ENCODE measurements at regions not wholly inside any gene's neighbourhood (a gene's known extent, or its start where the extent isn't known, plus 50 kb on each side); places are given as distances from the start of the nearest gene placed in this dataset.

- TF ChIP-seq POLR2A (IDR thresholded peaks at IDR 0.05; ENCODE audit: low read depth, low read length) (no peak), POLR2AphosphoS5 (IDR thresholded peaks at IDR 0.05; ENCODE audit: low read depth, low read length) (no peak)
Observed at GRCh38 chr18:56003009-56003719, 415.2 kb upstream of the TCF4 start.

All from GM12892 (cell line).